ENCODE measurements at regions not wholly inside any gene's neighbourhood (a gene's known extent, or its start where the extent isn't known, plus 50 kb on each side); places are given as distances from the start of the nearest gene placed in this dataset.

GRCh38 chr13:44750630-44751029 is 174.5 kb upstream of the TSC22D1 start:
- Mint-ChIP-seq H3K36me3 (ENCODE audit: unreplicated experiment) (no peaks in the 10 kb centered on the region), H3K27me3 (ENCODE audit: unreplicated experiment) (no peaks in the 10 kb centered on the region), H3K4me3 (ENCODE audit: unreplicated experiment) (no peak overlapping the region), H3K9me3 (ENCODE audit: unreplicated experiment) (no peaks in the 10 kb centered on the region), H3K27ac (ENCODE audit: unreplicated experiment) (no peak overlapping the region), H3K4me1 (ENCODE audit: unreplicated experiment) (peaks cover 13% of the 10 kb centered on the region)
- DNase-seq (ENCODE audit: extremely low spot score, unreplicated experiment), result no peak
- TF ChIP-seq, protein P1, sequence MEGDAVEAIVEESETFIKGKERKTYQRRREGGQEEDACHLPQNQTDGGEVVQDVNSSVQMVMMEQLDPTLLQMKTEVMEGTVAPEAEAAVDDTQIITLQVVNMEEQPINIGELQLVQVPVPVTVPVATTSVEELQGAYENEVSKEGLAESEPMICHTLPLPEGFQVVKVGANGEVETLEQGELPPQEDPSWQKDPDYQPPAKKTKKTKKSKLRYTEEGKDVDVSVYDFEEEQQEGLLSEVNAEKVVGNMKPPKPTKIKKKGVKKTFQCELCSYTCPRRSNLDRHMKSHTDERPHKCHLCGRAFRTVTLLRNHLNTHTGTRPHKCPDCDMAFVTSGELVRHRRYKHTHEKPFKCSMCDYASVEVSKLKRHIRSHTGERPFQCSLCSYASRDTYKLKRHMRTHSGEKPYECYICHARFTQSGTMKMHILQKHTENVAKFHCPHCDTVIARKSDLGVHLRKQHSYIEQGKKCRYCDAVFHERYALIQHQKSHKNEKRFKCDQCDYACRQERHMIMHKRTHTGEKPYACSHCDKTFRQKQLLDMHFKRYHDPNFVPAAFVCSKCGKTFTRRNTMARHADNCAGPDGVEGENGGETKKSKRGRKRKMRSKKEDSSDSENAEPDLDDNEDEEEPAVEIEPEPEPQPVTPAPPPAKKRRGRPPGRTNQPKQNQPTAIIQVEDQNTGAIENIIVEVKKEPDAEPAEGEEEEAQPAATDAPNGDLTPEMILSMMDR (IDR thresholded peaks at IDR 0.05), result no peak

DNA sequence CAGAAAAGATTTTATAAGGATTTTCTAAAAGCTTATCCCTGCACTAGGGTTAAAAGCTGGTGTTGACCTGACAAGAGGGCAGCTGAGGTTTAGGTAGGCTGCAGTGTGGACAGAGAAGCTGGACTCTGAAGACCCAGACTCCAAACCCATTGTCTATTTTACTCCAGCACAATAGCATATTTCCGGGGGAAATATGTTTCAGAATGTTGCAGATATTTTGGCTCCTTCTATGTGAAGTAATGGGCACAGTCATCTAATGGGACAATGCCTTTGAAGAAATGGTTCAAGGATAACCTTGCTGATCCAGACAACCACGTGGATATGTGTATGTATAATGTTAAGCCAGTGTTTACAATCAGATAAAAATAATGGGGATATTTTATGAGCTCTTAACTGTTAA is 173.8 kb upstream of the TSC22D1 start:
- no peaks in the 10 kb centered on the region for H3K36me3 Mint-ChIP-seq (ENCODE audit: unreplicated experiment)
- no peak overlapping the region for H3K27ac Mint-ChIP-seq (ENCODE audit: unreplicated experiment)
- H3K9me3 Mint-ChIP-seq (ENCODE audit: unreplicated experiment), result no peaks in the 10 kb centered on the region
- TF ChIP-seq, protein P1 (IDR thresholded peaks at IDR 0.05), result no peak
- H3K27me3 Mint-ChIP-seq (ENCODE audit: unreplicated experiment), result no peaks in the 10 kb centered on the region
- peaks cover 13% of the 10 kb centered on the region for H3K4me1 Mint-ChIP-seq (ENCODE audit: unreplicated experiment)
- H3K4me3 Mint-ChIP-seq (ENCODE audit: unreplicated experiment), result no peak overlapping the region
- no peak for DNase-seq (ENCODE audit: extremely low spot score, unreplicated experiment)

DNA sequence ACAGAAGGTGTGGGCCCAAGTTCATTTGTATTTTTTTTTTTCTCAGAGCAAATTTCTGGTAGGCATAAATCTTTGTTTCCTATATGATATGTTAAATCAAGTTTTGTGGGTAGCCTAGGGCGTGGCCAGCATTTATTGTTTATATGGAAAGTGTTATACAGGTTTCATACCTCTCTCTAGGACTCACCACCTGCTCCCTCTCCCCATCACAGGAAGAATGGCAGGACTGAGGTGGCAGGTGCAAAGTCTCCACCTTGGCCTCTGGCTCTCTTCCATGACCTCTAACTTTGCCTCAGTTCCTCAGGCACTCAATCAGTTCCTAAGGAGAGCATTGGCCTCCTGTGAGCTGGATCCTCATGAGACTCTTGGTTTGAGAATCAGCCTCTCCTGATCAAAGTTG is 172.3 kb upstream of the TSC22D1 start:
- DNase-seq (ENCODE audit: extremely low spot score, unreplicated experiment), result no peak
- Mint-ChIP-seq H3K36me3 (ENCODE audit: unreplicated experiment) (peaks cover 4% of the 10 kb centered on the region), H3K27me3 (ENCODE audit: unreplicated experiment) (no peaks in the 10 kb centered on the region), H3K9me3 (ENCODE audit: unreplicated experiment) (peaks cover 6% of the 10 kb centered on the region), H3K27ac (ENCODE audit: unreplicated experiment) (no peak overlapping the region), H3K4me3 (ENCODE audit: unreplicated experiment) (no peak overlapping the region), H3K4me1 (ENCODE audit: unreplicated experiment) (peaks cover 13% of the 10 kb centered on the region)
- TF ChIP-seq, protein P1 (IDR thresholded peaks at IDR 0.05), result no peak

DNA sequence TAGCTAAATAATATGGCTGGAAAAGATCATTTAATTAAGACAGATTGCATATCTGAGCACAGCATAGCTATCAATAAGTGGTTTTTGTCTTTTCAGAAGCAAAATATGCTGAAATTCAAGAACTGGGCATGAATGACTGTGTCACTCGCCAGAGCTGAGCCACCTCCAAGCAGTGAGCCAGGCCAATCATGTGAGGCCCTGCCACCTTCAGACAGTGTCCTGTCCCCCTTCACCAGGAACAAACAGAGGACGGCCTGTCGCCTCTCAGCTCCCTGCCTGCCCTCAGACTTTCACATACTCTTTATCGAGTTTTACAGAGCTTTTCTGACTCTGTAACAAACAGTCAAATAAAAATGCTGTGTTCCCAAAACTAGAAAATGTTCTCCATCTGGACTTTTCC is 171.0 kb upstream of the TSC22D1 start:
- Mint-ChIP-seq H3K9me3 (ENCODE audit: unreplicated experiment) (peaks cover 7% of the 10 kb centered on the region), H3K4me1 (ENCODE audit: unreplicated experiment) (peaks cover 13% of the 10 kb centered on the region), H3K4me3 (ENCODE audit: unreplicated experiment) (no peak overlapping the region), H3K27me3 (ENCODE audit: unreplicated experiment) (no peaks in the 10 kb centered on the region), H3K36me3 (ENCODE audit: unreplicated experiment) (peaks cover 4% of the 10 kb centered on the region), H3K27ac (ENCODE audit: unreplicated experiment) (peak overlapping the region; percentile 61)
- DNase-seq (ENCODE audit: extremely low spot score, unreplicated experiment), result no peak
- TF ChIP-seq, protein P1 (IDR thresholded peaks at IDR 0.05), result no peak

DNA sequence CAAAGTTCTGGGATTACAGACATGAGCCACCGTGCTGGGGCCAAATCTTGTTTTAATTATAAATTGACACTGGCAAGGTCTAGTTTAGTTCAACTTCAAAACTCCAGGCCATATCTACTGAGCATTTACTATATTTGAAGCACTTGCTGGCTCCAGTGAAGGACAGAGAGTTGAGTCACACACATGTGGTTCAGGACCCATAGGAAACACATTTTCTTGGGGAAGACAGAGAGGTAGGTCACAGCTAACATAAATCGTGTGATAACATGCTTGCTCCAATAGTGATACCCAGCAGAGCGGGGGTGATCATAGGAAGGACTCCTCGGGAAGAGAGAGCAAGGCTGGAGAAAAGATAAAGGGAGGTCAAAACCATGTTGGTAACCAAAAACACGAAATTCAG is 170.6 kb upstream of the TSC22D1 start:
- H3K4me1 Mint-ChIP-seq (ENCODE audit: unreplicated experiment), result peaks cover 13% of the 10 kb centered on the region
- no peak for DNase-seq (ENCODE audit: extremely low spot score, unreplicated experiment)
- TF ChIP-seq, protein P1 (IDR thresholded peaks at IDR 0.05), result no peak
- no peaks in the 10 kb centered on the region for H3K27me3 Mint-ChIP-seq (ENCODE audit: unreplicated experiment)
- peaks cover 7% of the 10 kb centered on the region for H3K9me3 Mint-ChIP-seq (ENCODE audit: unreplicated experiment)
- no peak overlapping the region for H3K27ac Mint-ChIP-seq (ENCODE audit: unreplicated experiment)
- H3K4me3 Mint-ChIP-seq (ENCODE audit: unreplicated experiment), result no peak overlapping the region
- H3K36me3 Mint-ChIP-seq (ENCODE audit: unreplicated experiment), result peaks cover 4% of the 10 kb centered on the region

Data from osteocyte (in vitro differentiated cells).